ENCODE measurements at regions not wholly inside any gene's neighbourhood (a gene's known extent, or its start where the extent isn't known, plus 50 kb on each side); places are given as distances from the start of the nearest gene placed in this dataset.
A peak's percentile ranks its signal among the peaks of the same experiment; 100 is the strongest.

DNA sequence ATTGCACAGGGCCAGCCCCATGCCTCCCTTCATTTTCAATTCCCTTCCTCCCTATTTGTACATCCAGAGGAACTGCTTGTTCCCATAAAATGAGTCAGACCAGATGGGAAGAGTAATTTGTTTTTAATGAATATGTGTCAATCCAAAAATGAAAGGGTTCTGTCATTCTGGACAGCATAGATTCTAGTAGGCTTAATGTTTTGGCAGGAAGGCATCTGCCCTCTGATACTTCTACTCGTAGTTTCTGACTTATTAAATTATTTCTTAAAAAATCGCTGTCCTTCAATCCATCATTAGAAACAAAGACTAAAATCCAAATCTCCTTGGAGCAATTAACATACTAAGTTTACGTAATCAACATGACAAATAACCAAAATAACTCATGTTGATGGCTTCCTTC, 665.5 kb downstream of the TENT5A start:
- no peak overlapping the region for H3K27ac ChIP-seq
- no peaks in the 10 kb centered on the region for H3K9me3 ChIP-seq
- no peaks in the 10 kb centered on the region for H3K36me3 ChIP-seq (ENCODE audit: insufficient read depth in 1 of 2, low read depth in 1 of 2)
- intact Hi-C loops (cut with DNase I) = no loop called here
- 58 to 67% (median 61%) methylated on average over 3 of the region's 3 CpGs for WGBS, 3 donors
- no peak overlapping the region for H3K4me3 ChIP-seq
- DNase-seq = no peak
- TF ChIP-seq, protein P1, sequence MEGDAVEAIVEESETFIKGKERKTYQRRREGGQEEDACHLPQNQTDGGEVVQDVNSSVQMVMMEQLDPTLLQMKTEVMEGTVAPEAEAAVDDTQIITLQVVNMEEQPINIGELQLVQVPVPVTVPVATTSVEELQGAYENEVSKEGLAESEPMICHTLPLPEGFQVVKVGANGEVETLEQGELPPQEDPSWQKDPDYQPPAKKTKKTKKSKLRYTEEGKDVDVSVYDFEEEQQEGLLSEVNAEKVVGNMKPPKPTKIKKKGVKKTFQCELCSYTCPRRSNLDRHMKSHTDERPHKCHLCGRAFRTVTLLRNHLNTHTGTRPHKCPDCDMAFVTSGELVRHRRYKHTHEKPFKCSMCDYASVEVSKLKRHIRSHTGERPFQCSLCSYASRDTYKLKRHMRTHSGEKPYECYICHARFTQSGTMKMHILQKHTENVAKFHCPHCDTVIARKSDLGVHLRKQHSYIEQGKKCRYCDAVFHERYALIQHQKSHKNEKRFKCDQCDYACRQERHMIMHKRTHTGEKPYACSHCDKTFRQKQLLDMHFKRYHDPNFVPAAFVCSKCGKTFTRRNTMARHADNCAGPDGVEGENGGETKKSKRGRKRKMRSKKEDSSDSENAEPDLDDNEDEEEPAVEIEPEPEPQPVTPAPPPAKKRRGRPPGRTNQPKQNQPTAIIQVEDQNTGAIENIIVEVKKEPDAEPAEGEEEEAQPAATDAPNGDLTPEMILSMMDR (IDR thresholded peaks at IDR 0.05) = no peak
- ATAC-seq = peak in 1 of 4 donors; percentile 54
- no peaks in the 10 kb centered on the region for H3K4me1 ChIP-seq
- no peaks in the 10 kb centered on the region for H3K27me3 ChIP-seq (ENCODE audit: insufficient read depth in 3 of 3, low read length in 2 of 3)

DNA sequence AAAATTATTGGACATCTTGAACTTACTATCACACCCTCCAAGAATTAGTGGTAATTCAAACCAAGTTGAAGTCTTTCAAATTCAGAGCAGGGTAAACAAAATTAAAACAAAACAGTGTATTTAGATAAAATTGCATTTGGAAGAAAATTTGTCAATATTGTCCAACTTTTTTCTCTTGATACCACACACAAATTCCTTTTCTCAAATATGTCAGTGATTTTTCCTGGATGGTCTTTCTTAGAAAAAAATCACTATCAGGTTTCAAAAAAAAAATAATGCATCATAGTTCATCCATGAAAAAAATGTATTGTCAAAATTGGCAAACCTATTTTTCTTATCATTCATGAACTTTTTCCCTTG, 667.1 kb downstream of the TENT5A start:
- no peak overlapping the region for H3K27ac ChIP-seq
- ATAC-seq = no peak
- TF ChIP-seq, protein P1 (IDR thresholded peaks at IDR 0.05) = no peak

DNA sequence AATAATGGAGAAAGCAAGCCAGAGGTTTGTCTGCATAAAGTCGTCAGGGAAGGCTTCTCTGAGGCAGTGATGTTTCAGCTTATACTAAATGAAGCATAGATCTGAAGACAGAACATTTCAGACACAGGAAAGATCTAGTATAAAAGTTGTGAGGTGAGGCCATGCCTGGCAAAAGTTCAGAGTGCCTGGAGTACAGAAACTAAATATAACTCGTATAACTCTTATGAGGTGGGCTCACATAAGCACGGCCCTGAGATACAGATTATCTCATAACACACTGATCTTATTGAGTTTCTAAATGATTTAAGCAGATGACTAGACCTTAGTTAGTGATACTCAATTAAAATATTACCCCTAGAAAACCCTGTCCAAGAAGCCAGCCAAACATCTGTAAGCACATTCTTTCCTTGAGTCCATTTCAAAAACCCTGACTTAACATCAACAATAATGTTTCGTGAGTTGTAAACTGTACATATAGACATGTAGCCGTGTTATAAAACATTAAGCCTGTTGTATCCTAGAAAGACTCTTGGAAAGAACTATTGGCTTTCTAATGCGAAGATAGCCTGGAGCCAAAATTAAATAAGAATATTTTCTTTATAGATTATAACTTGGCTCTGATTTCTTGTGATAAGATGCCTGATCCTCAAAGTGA, 667.6 kb downstream of the TENT5A start:
- Histone ChIP-seq H3K4me3 (no peak overlapping the region), H3K27me3 (ENCODE audit: insufficient read depth in 3 of 3, low read length in 2 of 3) (no peaks in the 10 kb centered on the region), H3K27ac (no peak overlapping the region), H3K4me1 (no peaks in the 10 kb centered on the region), H3K36me3 (ENCODE audit: insufficient read depth in 1 of 2, low read depth in 1 of 2) (no peaks in the 10 kb centered on the region), H3K9me3 (no peaks in the 10 kb centered on the region)
- intact Hi-C loops (cut with DNase I) = no loop called here
- TF ChIP-seq, protein P1 (IDR thresholded peaks at IDR 0.05) = no peak
- DNase-seq (no peak), ATAC-seq (no peak)
- WGBS, 3 donors = 70 to 75% (median 71%) methylated on average over 6 of the region's 6 CpGs

More for the DNA sequence above, 667.1 kb downstream of the TENT5A start:
- no peaks in the 10 kb centered on the region for H3K9me3 ChIP-seq
- DNase-seq = no peak
- H3K4me1 ChIP-seq = no peaks in the 10 kb centered on the region
- intact Hi-C loops (cut with DNase I) = no loop called here
- H3K36me3 ChIP-seq (ENCODE audit: insufficient read depth in 1 of 2, low read depth in 1 of 2) = no peaks in the 10 kb centered on the region
- H3K4me3 ChIP-seq = no peak overlapping the region
- no peaks in the 10 kb centered on the region for H3K27me3 ChIP-seq (ENCODE audit: insufficient read depth in 3 of 3, low read length in 2 of 3)

DNA sequence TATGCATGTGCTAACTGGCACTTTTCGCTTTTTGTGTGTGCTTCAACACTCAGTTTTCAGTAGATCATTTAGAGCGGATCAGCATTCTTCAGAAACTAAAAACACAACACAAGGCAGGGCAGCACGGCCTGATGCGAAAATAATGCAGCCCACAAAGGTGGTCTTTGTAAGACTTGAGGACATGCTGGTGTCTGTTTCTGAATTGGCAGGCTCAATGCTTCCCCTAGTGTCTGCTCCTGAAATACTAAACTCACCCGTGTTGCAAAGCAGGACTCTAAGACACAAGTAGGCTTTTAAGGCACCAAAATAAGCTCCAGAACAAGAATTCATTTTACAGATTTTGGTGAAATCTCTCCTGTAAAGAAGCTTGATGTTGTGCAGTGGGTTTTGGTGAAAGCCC, 676.5 kb downstream of the TENT5A start:
- WGBS, 3 donors = 46 to 52% (median 48%) methylated on average over 5 of the region's 5 CpGs
- Histone ChIP-seq H3K4me3 (no peak overlapping the region), H3K36me3 (ENCODE audit: insufficient read depth in 1 of 2, low read depth in 1 of 2) (no peaks in the 10 kb centered on the region), H3K27ac (no peak overlapping the region), H3K9me3 (no peaks in the 10 kb centered on the region), H3K27me3 (ENCODE audit: insufficient read depth in 3 of 3, low read length in 2 of 3) (no peaks in the 10 kb centered on the region), H3K4me1 (no peaks in the 10 kb centered on the region)
- DNase-seq (no peak), ATAC-seq (no peak)
- TF ChIP-seq, protein P1 (IDR thresholded peaks at IDR 0.05) = peak; percentile 16
- intact Hi-C loops (cut with DNase I) = no loop called here

DNA sequence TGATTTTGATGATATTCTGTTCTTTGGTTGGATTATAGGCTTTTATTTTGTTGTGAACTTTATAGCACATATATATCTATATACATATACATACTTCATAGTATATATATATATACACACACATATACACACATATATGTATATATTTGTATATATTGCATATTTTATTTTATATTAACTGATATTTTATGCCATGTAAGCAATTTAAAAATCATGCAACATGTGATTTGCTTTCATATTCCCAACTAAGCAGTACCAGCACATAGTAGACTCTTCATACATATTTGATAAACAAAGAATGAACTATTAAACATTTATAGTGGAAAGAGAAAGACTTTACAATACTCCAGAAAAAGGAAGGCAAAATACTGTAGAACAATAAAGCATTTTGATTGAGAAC, 679.2 kb downstream of the TENT5A start:
- no peaks in the 10 kb centered on the region for H3K9me3 ChIP-seq
- no peak overlapping the region for H3K27ac ChIP-seq
- H3K36me3 ChIP-seq (ENCODE audit: insufficient read depth in 1 of 2, low read depth in 1 of 2) = no peaks in the 10 kb centered on the region
- DNase-seq (no peak), ATAC-seq (no peak)
- H3K4me1 ChIP-seq = no peaks in the 10 kb centered on the region
- no peaks in the 10 kb centered on the region for H3K27me3 ChIP-seq (ENCODE audit: insufficient read depth in 3 of 3, low read length in 2 of 3)
- no peak overlapping the region for H3K4me3 ChIP-seq
- TF ChIP-seq, protein P1 (IDR thresholded peaks at IDR 0.05) = no peak
- intact Hi-C loops (cut with DNase I) = no loop called here

Data from psoas muscle (tissue), 7 donors.